HuH-7.5 (cell line): ENCODE measurements at regions not wholly inside any gene's neighbourhood (a gene's known extent, or its start where the extent isn't known, plus 50 kb on each side); places are given as distances from the start of the nearest gene placed in this dataset.
"Not testable (repeated sequence)": the region's sequence is repeated elsewhere in the genome, so short reads cannot be mapped to it uniquely, and the experiment has no call there.

ENCODE experiments used
- DNase-seq: peaks from one replicate; pipeline ENCODE4 v3.0.0; 2011; ENCODE audit warnings: low spot score

GRCh38 chr7:66539902-66540375 is 88.7 kb upstream of the KCTD7 start:
- DNase-seq = no peak

- DNase-seq = no peak
Measured at GRCh38 chr7:66542049-66542448, 86.6 kb upstream of the KCTD7 start.

- no peak for DNase-seq
Measured at GRCh38 chr7:66542528-66543269, 86.0 kb upstream of the KCTD7 start.

- no peak for DNase-seq
Measured at GRCh38 chr7:66549466-66549865, 79.2 kb upstream of the KCTD7 start.

GRCh38 chr7:66553001-66553400 is 75.7 kb upstream of the KCTD7 start:
- no peak for DNase-seq

- DNase-seq = not testable (repeated sequence)
Measured at GRCh38 chr7:66553675-66554074, 75.0 kb upstream of the KCTD7 start.

- DNase-seq = not testable (repeated sequence)
Measured at GRCh38 chr7:66554291-66554690, 74.4 kb upstream of the KCTD7 start.

GRCh38 chr7:66554842-66555430 is 73.7 kb upstream of the KCTD7 start:
- not testable (repeated sequence) for DNase-seq

GRCh38 chr7:66556177-66556548 is 72.5 kb upstream of the KCTD7 start:
- DNase-seq = no peak

GRCh38 chr7:66556549-66557213 is 72.0 kb upstream of the KCTD7 start:
- no peak for DNase-seq

- peak; percentile 94 for DNase-seq
Measured at GRCh38 chr7:66557214-66558200, 71.2 kb upstream of the KCTD7 start.

- DNase-seq = no peak
Measured at GRCh38 chr7:66558201-66558641, 70.5 kb upstream of the KCTD7 start.

GRCh38 chr7:66558660-66559465 is 69.8 kb upstream of the KCTD7 start:
- no peak for DNase-seq

- DNase-seq = no peak
Measured at GRCh38 chr7:66564045-66564444, 64.6 kb upstream of the KCTD7 start.

- not testable (repeated sequence) for DNase-seq
Measured at GRCh38 chr7:66570179-66570578, 58.5 kb upstream of the KCTD7 start.

- no peak for DNase-seq
Measured at GRCh38 chr7:66571568-66571967, 57.1 kb upstream of the KCTD7 start.

- DNase-seq = not testable (repeated sequence)
Measured at GRCh38 chr7:66573782-66574495, 54.7 kb upstream of the KCTD7 start.

GRCh38 chr7:66574768-66575167 is 53.9 kb upstream of the KCTD7 start:
- DNase-seq = not testable (repeated sequence)

GRCh38 chr7:66575398-66575797 is 53.3 kb upstream of the KCTD7 start:
- DNase-seq = no peak

GRCh38 chr7:66576646-66577045 is 52.0 kb upstream of the KCTD7 start:
- DNase-seq = no peak
